ENCODE measurements at regions not wholly inside any gene's neighbourhood (a gene's known extent, or its start where the extent isn't known, plus 50 kb on each side); places are given as distances from the start of the nearest gene placed in this dataset.
"Not testable (repeated sequence)": the region's sequence is repeated elsewhere in the genome, so short reads cannot be mapped to it uniquely, and the experiment has no call there.

DNA sequence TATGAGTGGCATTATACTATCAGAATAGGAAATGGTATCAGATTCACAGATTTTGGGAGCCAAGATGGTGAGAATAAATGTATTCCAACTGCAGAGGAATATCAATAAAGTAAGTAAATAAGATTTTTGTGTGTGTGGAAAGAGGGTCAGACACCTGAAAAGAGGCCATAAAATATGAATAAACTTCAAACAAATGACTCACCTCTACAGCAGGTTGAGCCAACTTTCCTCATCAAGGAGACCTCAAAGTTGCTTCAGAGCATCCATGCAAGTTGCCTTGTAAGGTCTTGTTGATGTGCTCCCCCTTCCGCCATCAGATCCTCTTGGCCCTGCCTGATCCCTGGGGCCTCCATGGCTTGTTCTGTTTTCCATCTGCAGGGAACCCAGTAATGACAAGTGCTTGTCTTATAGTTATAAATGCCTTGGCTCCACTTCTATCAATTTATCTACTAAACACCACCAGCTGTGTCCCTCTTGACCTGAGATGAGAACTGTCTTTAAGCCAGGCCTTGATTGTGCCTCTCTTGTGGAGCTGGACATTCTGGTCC is 775.6 kb downstream of the LTN1 start:
- no peak for DNase-seq

DNA sequence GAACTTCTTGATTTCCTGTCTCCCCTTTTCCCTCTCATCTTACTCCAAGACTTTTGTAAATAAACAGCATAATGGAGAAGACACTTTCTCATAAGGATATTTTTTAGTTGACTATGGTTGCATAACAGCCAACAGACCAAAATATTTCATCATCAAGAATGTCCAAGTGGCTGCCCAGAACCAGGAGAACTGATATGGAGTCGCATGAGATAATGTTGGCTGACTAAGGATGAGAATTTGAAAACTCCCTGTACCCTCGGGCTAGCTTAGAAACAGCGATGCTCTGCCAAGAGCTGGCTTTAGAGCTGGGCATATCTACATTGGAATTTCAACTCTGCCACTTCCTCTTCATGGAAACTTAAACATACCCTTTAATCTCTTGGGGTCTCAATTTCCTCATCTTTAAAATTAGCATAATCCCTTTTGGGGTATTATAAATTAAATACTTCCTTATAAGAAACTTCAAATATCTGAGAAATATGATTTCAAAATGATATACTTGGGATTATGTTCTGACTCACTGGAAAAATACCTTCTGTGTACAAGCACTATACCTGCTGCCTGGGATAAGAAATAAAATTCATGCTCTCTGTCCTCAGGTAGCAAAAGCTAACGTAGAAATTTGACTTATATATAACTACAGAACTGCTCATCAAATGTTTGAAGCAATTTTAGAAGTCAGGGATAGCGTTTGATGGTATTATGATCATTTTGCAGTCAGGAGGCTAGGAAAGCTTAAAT is 777.3 kb downstream of the LTN1 start:
- DNase-seq = no peak

DNA sequence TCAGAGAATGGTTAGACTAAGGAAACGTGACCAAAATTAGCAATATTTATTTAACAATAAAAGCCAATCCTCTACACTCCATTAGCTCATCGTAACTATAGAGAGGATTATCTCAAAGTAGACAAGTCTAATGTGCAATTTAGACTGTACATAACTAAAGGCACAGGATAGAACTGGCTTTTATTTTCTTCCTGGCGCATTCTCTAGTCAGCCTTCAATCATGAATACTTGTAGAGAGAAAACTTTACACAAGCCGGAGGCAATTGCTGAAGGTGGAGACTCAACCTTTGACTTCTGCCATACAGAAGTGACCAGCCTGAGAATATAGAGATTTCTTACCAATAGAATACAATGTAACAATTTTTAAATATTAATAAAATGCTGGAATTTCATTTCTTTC is 777.9 kb downstream of the LTN1 start:
- DNase-seq = no peak

DNA sequence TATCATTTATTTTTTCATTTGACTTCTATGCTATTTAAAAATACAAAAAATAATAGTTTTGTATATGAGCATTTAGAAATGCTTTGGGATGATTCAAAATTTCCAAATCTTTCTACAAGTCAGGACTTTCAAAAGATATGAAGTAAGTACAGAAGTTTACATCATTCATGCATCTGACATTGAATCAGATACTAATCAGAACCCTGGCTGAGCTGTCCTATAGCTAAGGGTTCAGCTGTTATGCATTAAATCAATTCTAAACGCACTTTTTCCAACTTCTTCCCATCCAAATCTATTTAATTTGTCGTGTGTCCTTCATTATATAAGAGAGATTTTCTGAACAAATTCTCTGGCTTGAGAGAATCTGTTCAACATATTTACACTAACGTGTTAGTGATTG is 779.4 kb downstream of the LTN1 start:
- DNase-seq = no peak

DNA sequence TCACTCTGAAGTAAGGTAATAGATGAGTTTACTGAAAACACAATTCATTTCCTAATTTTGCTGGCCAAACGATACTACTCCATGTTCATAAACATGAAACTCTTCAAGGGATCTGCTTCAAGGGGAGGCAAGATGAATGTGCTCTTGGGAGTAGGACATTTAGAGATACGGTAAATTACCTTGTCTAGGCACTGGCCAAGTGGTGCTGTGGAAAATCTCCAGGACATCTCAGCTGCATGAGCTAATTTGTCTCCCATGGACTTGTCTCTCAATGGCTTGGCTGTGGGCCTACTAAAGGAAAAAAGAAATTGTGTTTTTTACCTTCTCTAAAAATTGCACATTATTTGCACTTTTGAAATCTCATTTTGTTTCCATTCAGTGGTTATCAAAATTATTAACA is 780.6 kb downstream of the LTN1 start:
- no peak for DNase-seq

DNA sequence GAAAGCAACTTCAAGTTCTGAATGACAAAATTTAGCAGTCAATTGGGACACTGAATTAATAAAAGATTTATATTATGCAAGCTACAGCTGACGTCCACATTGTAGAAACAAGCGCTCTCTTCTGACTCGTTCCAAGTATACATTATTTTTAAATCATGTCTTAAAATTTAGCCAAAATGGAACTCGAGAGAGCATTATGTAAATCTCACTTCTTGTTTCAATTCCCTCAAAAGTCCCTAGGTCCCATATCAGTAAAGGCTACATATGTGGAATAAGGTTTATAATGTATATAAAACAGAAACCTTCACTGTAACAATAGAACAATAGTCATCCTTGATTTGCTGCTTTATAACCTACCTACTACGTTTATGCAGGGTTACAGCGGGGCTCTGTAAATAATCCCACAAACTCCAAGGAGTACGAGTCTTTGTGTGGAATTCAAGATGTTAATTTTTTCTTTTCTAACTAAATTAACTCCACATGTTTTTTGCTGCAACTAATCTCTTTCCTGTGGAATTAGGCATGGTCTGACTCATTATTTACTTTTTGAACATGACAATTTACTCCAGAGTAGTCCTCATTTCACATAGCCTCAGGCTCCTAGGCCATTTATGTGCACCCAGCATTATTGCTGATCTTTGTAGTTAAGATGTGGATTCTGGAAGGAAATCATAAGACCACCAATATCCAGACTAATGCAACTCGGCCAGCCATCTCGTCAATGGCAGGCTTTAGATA is 785.1 kb downstream of the LTN1 start:
- no peak for DNase-seq

DNA sequence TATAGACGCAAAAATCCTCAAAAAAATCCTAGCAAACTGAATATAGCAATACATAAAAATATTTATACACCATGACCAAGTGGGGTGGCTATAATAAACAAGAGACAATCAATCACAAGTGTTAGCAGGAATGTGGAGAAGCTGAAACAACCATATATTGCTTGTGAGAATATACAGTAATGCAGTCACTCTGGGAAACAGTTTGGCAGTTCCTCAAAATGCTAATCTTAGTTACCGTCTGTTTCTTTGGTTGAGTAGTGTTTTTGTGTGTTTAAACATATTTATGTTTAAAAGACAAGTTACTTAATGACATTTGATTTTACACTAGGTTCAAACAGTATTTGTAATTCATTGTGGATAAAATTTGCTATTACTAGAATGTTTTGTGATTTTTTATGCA is 792.0 kb downstream of the LTN1 start:
- no peak for DNase-seq

DNA sequence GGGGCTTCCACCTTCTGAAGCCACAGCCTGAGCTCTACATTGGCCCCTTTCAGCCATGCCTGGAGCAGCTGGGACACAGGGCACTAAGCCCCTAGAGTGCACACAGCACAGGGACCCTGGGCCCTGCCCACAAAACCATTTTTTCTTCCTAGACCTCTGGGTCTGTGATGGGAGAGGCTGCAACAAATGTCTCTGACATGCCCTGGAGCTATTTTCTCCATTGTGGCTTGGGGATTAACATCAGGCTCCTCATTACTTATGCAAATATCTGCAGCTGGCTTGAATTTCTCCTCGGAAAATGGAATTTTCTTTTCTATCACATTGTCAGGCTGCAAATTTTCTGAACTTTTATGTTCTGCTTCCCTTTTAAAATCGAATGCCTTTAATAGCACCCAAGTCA is 795.7 kb downstream of the LTN1 start:
- no peak for DNase-seq

DNA sequence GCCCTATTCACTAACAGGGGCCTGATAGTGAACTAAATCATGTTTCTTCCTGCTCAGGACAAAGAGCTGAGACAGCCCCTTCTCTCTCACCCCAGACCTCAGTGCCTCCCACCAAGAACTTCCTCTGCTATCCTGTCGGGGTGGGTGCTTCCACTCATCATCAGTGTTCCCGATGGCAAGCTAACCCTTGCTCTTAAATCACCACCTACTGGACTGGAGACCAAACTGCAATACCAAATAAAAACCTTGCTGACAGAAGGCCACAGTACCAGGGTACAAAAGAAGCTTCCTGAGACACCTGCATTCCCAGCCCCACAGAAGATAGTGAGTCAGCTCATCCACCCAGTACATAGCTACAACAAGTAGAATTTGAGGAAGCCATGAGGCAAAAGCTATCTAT is 799.5 kb downstream of the LTN1 start:
- DNase-seq = no peak

DNA sequence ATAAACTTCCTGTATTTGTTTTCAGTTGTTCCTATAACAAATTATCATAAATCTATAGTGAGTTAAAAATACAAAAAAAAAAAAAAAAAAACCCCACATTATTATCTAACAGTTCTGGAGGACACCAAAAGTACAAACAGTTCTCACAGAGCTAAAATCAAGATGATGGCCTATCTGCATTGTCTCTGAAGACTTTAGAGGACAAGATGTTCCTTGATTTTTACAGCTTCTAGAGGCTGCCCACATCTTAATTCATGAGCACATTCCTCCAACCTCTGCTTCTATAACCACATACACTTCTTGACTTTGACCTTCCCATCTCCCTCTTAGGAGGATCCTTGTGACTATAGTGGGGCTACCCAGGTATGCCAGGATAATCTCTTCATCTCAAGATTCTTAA is 806.1 kb downstream of the LTN1 start:
- no peak for DNase-seq

DNA sequence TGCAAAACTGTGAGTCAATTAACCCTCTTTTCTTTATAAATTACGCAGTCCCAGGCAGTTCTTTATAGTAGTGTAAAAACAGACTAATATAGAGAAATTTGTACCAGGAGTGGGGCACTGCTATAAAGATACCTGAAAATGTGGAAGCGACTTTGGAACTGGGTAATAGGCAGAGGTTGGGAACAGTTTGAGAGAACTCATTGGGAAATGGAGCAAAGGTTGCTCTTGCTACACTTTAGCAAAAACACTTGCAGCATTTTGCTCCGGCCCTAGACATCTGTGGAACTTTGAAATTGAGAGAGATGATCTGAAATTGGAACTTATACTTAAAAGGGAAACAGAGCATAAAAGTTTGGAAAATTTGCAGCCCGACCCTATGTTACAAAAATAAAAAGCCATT is 810.9 kb downstream of the LTN1 start:
- no peak for DNase-seq

DNA sequence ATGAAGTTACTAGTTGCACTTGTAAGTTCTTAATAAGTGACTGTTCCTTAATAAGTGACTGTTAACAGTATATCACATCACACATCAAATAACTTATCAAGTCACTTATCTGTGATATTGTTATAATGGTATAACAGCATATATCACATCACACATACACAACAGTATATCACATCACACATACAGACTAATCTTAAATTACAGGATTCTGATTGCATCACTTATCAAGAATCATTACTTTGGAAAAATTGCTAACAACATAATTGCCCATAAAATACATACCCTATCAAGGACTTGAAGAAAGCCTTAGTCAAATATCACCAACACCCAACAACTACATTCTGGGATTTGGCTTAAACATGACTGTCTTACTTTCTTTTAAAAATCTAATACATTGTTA is 813.5 kb downstream of the LTN1 start:
- no peak for DNase-seq

DNA sequence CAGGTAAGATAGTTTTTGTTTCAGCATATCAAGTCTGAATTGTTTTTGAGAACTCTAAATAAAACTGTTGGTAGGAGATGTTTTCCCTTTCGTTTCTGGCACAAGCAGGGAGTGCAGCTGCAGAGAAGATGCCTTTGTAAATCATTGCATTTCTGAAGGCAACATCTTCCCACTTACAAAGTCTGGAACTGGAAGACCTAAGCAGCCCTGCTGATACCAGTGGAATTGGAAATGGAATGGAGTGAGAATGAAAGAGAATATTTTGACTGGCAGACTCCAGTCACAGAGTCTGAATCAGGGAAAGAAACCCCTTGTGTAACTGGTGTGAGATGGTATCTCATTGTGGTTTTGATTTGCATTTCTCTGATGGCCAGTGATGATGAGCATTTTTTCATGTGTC is 815.6 kb downstream of the LTN1 start:
- DNase-seq = no peak

DNA sequence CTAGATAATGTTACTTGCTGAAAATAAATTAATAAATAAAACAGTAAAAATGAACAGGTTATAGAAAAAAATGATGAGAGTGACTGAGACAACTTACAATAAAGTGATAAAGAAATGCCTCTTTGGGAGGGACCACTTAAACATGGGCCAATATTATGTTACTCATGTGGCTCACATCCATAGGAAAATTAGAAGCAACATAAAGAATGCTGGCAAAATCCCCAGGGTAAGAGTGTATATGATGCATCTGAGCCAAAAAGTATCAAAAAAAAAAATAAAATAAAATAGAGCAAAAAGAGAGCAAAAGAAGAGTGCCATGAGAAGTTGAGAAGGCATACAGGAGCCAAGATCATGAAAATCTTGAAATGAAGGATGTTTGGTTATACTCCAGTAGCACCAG is 818.0 kb downstream of the LTN1 start:
- no peak for DNase-seq

DNA sequence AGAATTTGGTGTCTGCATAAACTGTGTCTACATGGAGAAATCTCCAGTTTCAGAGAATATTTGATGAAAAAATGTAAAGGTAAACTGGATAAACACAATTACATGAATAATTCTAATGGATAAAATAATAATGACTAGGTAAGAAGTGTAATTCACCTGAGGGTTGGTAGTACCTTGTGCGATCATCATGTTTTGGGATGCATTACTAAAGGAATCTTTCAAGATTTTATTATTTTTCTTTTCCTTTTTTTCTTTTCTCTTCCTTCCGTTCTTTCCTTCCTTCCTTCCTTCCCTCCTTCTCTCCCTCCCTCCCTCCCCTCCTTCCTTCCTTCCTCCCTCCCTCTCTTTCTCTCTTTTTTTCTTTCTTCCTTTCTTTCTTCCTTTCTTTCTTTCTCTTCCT is 818.7 kb downstream of the LTN1 start:
- no peak for DNase-seq

DNA sequence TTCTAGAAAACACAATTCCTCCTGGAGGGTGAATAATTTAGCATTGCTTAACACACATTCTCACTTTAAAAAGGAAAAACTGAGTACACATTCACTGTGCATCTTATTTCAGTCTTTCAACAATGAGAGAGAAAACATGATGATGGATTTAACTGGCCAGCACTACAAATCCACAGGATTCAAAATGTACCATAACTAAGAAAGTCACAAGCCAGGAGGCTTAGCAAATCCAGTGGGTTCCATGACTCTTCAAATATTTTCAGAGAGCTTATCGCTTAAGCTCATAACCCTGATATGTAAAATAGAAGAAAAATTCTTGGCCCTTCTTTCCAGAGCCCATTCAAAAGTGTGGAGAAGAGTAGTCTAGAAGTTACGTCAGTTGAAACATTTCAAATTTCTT is 820.3 kb downstream of the LTN1 start:
- no peak for DNase-seq

DNA sequence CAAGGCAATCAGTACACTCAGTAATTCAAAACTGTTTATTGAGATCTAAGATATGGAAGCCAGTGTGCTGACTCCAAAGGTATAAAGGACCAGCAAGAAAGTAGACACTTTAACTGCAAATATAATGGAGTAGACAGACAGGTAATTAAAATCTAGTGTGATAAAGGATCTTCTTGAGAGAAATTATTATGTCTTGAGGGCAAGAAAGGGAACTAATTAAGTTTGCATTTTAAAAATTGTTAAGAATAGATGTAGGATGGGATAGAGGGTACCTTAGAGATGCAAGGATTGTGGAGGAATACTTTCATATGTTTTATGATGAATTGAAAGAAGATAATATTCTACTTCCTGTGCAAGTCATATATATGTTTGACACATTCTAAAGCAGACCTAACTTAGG is 825.3 kb downstream of the LTN1 start:
- no peak for DNase-seq

DNA sequence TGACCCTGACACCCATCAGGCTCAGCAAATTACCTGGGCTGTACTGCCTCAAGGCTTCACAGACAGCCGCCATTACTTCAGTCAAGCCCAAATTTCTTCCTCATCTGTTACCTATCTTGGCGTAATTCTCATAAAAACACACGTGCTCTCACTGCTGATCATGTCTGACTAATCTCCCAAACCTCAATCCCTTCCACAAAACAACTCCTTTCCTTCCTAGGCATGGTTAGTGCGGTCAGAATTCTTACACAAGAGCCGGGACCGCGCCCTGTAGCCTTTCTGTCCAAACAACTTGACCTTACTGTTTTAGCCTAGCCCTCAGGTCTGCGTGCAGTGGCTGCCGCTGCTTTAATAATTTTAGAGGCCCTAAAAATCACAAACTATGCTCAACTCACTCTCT is 828.2 kb downstream of the LTN1 start:
- DNase-seq = not testable (repeated sequence)

DNA sequence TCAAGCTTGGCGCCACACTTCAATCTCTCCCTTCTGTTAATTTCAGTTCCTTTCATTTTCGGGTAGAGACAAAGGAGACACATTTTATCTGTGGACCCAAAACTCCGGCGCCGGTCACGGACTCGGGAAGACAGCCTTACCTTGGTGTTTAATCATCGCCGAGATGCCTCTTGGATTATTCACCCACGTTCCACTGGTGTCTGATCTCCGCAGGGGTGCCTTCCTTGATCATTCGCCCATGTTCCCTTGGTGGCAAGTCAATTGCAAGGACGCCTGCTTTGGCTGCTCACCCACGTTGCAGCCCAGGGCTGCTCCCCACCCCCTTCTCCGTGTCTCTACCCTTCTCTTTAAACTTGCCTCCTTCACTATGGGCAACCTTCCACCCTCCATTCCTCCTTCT is 830.6 kb downstream of the LTN1 start:
- not testable (repeated sequence) for DNase-seq

DNA sequence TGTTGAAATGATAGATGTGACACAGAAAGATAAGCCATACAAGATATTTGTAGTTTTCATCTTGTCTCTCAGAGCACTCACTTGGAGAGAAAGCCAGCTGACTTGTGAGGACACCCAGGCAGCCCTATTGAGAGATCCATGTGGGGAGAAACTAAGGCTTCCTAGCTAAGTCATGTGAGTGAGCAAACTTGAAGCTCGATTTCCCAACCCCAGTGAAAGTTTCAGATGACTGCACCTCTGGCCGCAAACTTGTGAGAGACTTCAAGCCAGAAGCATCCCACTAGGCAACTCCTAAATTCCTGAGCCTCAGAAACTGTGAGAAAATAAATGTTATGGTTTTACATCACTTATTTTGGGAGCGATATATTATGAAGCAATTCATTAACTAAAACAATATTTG is 832.3 kb downstream of the LTN1 start:
- no peak for DNase-seq

DNA sequence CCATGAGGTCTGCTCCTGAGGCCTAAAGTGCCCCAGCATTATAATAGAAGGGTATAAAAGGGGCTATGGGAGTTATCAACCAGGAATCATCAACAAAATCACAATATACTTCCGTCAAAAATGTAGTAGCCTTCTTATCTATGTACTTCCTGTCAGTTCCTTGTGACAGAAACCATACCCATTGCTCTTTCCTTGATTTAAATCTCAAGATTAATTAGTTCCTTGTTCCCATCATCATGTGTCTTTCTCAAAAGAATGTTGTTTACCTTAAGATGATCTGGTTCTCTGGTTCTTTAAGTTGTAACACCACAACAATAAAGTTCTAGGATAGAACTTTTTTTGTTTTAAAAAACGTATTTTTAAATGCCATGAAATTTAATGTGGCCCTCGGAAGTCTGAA is 833.3 kb downstream of the LTN1 start:
- DNase-seq = no peak

DNA sequence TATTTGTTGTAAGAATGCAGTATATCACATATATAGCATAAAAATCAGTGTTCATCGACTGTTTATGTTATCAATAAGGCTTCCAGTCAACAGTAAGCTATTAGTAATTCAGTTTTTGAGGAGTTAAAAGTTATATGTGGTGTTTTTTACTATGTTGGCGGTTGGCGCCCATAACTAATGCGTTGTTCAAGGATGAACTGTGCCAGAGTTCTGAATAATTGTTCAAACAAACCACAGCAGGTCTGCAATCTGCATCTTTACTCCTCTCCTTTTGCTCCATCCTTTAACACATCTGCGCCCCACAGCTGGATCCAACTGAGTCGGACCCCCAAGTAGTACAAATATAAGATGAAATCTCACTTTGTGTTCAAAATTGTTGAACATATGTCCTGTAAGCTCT is 836.1 kb downstream of the LTN1 start:
- DNase-seq = no peak

DNA sequence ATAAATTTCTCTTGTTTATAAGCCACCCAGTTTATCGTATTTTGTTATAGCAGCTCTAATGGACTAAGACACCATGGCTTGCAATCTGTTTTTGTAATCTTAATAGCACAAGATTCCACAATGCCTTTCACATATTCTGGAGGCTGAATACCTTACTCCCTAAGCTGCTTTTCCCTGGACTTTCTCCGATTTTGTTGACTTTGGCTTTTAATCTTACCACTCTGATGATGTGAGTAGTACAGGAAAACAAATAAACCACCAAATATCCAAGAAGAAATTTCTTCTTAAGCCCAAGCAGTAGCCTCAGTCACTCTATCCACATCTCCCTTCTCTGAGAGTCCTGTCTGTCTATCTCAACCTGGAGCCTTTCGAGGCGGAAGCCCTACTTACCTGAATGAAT is 838.6 kb downstream of the LTN1 start:
- no peak for DNase-seq

DNA sequence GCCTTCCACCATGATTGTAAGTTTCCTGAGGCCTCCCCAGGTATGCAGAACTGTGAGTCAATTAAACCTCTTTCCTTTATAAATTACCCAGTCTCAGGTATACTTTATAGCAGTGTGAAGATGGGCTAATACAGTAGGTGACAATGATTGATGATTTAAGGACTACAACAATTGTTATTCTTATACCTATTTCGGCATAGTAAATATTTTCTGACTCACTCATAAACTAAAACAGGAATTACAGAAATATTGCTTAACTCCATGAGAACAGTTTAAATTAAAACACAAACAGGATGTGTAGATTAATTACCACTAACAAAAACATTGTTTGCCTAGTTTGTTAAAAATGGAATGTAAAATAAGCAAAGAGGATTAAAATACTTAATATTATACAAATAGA is 839.9 kb downstream of the LTN1 start:
- DNase-seq = no peak

DNA sequence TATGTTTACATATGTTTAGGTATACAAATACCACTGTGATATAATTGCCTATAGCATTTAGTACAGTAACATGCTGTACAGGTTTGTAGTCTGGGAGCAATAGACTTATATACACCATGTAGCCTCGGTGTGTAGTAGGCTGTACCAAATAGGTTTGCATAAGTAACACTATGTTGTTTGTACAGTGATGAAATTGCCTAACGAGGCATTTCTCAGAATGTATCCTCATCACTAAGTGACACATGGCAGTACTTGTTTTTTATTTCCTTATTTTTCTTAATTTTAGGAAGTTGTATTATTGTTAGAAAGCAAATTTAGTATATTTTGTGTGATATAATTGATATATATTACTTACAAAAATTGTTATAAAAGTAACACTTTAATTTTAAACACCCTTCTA is 840.9 kb downstream of the LTN1 start:
- DNase-seq = no peak

Data from NCI-H2107 (cell line).